ENCODE measurements at regions not wholly inside any gene's neighbourhood (a gene's known extent, or its start where the extent isn't known, plus 50 kb on each side); places are given as distances from the start of the nearest gene placed in this dataset.

DNA sequence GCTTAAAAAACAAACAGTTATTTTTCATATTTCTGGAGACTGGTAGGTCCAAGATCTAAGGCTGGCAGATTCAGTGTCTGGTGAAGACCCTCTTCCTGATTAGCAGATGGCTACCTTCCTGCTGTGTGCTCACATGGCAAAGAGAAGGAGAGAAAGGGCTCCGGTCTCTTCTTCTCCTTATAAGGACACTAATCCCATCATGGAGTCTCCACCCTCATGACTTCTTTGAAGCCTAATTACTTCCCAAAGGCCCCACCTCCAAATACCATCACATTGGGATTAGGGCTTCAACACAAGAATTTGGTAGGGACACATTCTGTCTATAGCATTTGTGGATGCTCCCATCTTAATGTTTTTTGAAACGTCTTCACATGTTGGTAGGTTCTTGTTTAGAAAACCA, 391.1 kb downstream of the TMEM161B start:
- TF ChIP-seq, protein P1, sequence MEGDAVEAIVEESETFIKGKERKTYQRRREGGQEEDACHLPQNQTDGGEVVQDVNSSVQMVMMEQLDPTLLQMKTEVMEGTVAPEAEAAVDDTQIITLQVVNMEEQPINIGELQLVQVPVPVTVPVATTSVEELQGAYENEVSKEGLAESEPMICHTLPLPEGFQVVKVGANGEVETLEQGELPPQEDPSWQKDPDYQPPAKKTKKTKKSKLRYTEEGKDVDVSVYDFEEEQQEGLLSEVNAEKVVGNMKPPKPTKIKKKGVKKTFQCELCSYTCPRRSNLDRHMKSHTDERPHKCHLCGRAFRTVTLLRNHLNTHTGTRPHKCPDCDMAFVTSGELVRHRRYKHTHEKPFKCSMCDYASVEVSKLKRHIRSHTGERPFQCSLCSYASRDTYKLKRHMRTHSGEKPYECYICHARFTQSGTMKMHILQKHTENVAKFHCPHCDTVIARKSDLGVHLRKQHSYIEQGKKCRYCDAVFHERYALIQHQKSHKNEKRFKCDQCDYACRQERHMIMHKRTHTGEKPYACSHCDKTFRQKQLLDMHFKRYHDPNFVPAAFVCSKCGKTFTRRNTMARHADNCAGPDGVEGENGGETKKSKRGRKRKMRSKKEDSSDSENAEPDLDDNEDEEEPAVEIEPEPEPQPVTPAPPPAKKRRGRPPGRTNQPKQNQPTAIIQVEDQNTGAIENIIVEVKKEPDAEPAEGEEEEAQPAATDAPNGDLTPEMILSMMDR (IDR thresholded peaks at IDR 0.05) = no peak
- TF ChIP-seq POLR2A (IDR thresholded peaks at IDR 0.05) = no peak

Measured in body of pancreas (tissue), 4 donors.